ENCODE measurements at regions not wholly inside any gene's neighbourhood (a gene's known extent, or its start where the extent isn't known, plus 50 kb on each side); places are given as distances from the start of the nearest gene placed in this dataset.

DNA sequence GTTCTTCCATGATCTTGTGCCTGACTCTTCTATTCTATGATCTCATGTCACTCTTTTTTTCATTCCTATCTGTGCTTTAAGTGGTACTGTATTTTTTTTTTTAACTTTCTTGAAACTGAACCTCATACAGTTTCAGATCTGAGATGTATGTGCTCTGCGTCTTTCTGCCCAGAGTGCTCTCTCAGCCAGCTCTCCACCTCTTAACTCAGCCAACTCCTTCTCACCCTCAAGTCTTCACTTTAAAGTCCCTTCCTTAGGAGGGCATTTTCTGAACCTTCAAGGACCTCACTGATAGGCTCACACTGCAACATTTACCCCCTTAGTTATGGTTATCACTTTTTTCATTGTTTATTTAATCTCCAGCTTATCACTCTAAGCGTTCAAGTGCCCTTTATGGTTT, 158.7 kb downstream of the IRS2 start:
- DNase-seq = peak; percentile 8 to 13
- FAIRE-seq = no peak
- Histone ChIP-seq H3K4me1 (ENCODE audit: control insufficient read depth in 3 of 3, insufficient read depth in 2 of 3, low read depth in 1 of 3, low read length in 2 of 3) (peaks cover 0 to 1% (median 0%) of the 10 kb centered on the region in 3 donors), H3K36me3 (ENCODE audit: control insufficient read depth in 3 of 3, insufficient read depth in 2 of 3, low read depth in 1 of 3, low read length in 3 of 3) (no peaks in the 10 kb centered on the region), H3K9me3 (ENCODE audit: control insufficient read depth in 2 of 2, insufficient read depth in 1 of 2, low read depth in 1 of 2, low read length in 1 of 2) (peaks cover 0 to 2% of the 10 kb centered on the region in 2 donors), H3K4me3 (ENCODE audit: low read depth in 1 of 3, low read length in 3 of 3) (no peak overlapping the region), H3K27ac (ENCODE audit: low read depth in 1 of 3, low read length in 2 of 3) (no peak overlapping the region), H3K27me3 (ENCODE audit: control insufficient read depth in 3 of 3, insufficient read depth in 3 of 3, low read length in 3 of 3) (peaks cover 0 to 4% (median 0%) of the 10 kb centered on the region in 3 donors)
- 24 to 48% (median 34%) methylated on average over 2 of the region's 2 CpGs for WGBS, 3 donors

DNA sequence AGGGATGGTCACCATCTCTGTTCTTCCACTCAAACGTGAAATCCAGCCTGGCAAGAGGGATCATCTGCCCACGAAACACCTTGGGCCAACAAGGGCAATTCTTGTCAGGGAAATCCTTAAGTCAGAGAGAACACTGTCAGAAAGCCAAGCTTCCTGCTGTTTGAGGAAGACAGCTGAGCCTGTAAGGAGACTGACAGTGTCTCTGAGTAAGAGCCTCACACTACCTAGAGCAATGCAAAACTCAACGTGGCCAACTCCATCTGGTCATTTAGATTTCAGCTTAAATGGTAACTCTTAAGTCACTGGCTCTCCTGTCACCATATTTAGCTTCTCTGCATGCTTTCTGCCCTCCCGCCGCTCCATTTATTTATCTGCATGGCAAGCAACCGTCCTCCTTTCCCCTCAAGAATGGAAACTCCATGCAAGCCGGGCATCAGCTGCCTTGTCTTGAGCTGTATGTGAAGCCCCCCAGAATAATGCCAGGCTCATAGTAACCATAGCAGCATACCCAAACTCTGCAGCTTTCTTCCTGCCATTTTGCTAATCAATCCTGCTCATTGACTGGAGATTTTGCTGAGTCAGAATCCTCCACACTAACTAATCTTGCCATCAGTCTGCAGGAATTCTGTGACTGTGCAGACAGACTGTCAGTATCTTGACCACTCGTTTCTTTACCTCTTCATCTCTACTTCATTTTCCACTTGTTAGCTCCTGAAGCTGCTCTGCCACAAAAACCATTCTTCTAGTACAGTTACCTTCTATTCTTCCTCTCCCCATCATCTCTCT, 159.8 kb downstream of the IRS2 start:
- DNase-seq = no peak
- Histone ChIP-seq H3K9me3 (ENCODE audit: control insufficient read depth in 2 of 2, insufficient read depth in 1 of 2, low read depth in 1 of 2, low read length in 1 of 2) (no peaks in the 10 kb centered on the region), H3K4me3 (ENCODE audit: low read depth in 1 of 3, low read length in 3 of 3) (no peak overlapping the region), H3K27ac (ENCODE audit: low read depth in 1 of 3, low read length in 2 of 3) (no peak overlapping the region), H3K36me3 (ENCODE audit: control insufficient read depth in 3 of 3, insufficient read depth in 2 of 3, low read depth in 1 of 3, low read length in 3 of 3) (no peaks in the 10 kb centered on the region), H3K4me1 (ENCODE audit: control insufficient read depth in 3 of 3, insufficient read depth in 2 of 3, low read depth in 1 of 3, low read length in 2 of 3) (peaks cover 0 to 1% (median 0%) of the 10 kb centered on the region in 3 donors), H3K27me3 (ENCODE audit: control insufficient read depth in 3 of 3, insufficient read depth in 3 of 3, low read length in 3 of 3) (peaks cover 0 to 4% (median 0%) of the 10 kb centered on the region in 3 donors)
- 72 to 78% (median 75%) methylated on average over 8 of the region's 8 CpGs for WGBS, 3 donors
- FAIRE-seq = no peak

DNA sequence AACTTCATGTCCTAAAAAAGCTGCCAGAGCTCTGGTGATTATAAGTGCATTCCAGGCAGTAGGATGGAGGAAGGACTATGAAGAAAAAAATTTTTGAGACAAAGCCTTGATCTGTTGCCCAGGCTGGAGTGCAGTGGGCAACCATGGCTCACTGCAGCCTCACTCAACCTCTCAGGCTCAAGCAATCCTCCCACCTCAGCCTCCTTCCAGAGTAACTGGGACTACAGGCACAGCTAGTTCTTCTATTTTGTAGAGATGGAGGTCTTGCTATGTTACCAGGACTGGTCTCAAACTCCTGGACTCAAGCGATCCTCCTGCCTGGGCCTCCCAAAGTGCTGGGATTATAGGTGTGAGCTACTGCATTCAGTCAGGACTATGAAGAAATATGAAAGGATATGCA, 161.2 kb downstream of the IRS2 start:
- Histone ChIP-seq H3K4me1 (ENCODE audit: control insufficient read depth in 3 of 3, insufficient read depth in 2 of 3, low read depth in 1 of 3, low read length in 2 of 3) (peaks cover 0 to 1% (median 0%) of the 10 kb centered on the region in 3 donors), H3K9me3 (ENCODE audit: control insufficient read depth in 2 of 2, insufficient read depth in 1 of 2, low read depth in 1 of 2, low read length in 1 of 2) (no peaks in the 10 kb centered on the region), H3K27ac (ENCODE audit: low read depth in 1 of 3, low read length in 2 of 3) (no peak overlapping the region), H3K36me3 (ENCODE audit: control insufficient read depth in 3 of 3, insufficient read depth in 2 of 3, low read depth in 1 of 3, low read length in 3 of 3) (no peaks in the 10 kb centered on the region), H3K4me3 (ENCODE audit: low read depth in 1 of 3, low read length in 3 of 3) (no peak overlapping the region), H3K27me3 (ENCODE audit: control insufficient read depth in 3 of 3, insufficient read depth in 3 of 3, low read length in 3 of 3) (peaks cover 0 to 4% (median 0%) of the 10 kb centered on the region in 3 donors)
- no peak for FAIRE-seq
- 39 to 96% (median 96%) methylated on average over 1 of the region's 1 CpG for WGBS, 3 donors
- no peak for DNase-seq

DNA sequence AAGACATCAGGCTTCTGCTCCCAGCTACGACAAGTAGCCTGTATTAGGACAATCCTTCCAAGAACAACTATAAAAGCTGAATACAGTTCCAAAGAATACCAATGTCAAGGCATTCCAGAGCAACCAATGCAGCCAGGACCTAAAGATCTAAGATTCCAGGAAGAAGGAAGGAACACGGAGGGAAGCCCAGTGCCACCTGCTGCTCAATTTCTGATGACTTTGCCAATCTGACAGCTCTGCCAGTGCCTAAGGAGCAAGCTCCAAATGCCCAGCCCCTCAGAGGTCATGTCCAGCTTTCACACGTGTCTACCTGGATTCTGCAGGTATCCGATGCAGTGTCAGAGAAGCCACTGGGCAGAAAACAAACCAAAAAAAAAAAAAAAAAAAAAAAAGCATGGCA, 164.4 kb downstream of the IRS2 start:
- H3K27me3 ChIP-seq (ENCODE audit: control insufficient read depth in 3 of 3, insufficient read depth in 3 of 3, low read length in 3 of 3) = peaks cover 0 to 4% (median 0%) of the 10 kb centered on the region in 3 donors
- FAIRE-seq = no peak
- 60 to 79% (median 62%) methylated on average over 4 of the region's 4 CpGs for WGBS, 3 donors

DNA sequence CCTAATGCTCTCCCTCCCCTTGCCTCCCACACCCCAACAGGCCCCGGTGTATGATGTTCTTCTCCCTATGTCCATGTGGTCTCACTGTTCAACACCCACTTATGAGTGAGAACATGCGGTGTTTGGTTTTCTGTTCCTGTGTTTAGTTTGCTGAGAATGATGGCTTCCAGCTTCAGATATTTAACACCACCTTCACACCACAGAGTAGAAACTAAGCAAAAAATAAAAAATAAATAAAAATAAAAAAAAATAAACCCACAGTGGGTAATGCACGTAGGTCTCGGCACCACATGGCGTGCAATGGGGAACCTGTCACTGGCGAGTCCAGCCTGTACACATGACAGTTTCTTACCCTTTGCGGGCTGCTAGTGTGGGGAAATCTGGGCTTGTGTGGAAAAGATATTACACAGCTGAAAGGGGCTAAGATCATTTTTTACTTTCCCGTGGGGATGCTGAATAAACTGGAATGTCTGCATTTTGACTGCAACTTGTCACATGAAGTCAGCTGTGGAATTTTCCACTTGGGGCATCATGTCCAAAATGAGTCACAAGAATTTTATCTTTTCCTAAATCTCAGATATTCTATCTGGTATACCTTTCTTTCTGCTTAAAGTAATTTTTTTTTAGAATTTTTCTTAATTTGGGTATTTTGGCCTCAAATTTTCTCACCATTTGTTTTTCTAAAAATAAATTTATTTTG, 170.5 kb downstream of the IRS2 start:
- 82 to 93% (median 86%) methylated on average over 8 of the region's 8 CpGs for WGBS, 3 donors
- H3K27ac ChIP-seq (ENCODE audit: low read depth in 1 of 3, low read length in 2 of 3) = no peak overlapping the region
- H3K27me3 ChIP-seq (ENCODE audit: control insufficient read depth in 3 of 3, insufficient read depth in 3 of 3, low read length in 3 of 3) = no peaks in the 10 kb centered on the region
- no peak for FAIRE-seq
- no peak overlapping the region for H3K4me3 ChIP-seq (ENCODE audit: low read depth in 1 of 3, low read length in 3 of 3)
- DNase-seq = no peak
- H3K9me3 ChIP-seq (ENCODE audit: control insufficient read depth in 2 of 2, insufficient read depth in 1 of 2, low read depth in 1 of 2, low read length in 1 of 2) = no peaks in the 10 kb centered on the region
- no peaks in the 10 kb centered on the region for H3K36me3 ChIP-seq (ENCODE audit: control insufficient read depth in 3 of 3, insufficient read depth in 2 of 3, low read depth in 1 of 3, low read length in 3 of 3)
- no peaks in the 10 kb centered on the region for H3K4me1 ChIP-seq (ENCODE audit: control insufficient read depth in 3 of 3, insufficient read depth in 2 of 3, low read depth in 1 of 3, low read length in 2 of 3)

More for the DNA sequence above, 164.4 kb downstream of the IRS2 start:
- DNase-seq = peak in 1 of 2 donors; percentile 16
- Histone ChIP-seq H3K4me3 (ENCODE audit: low read depth in 1 of 3, low read length in 3 of 3) (no peak overlapping the region), H3K4me1 (ENCODE audit: control insufficient read depth in 3 of 3, insufficient read depth in 2 of 3, low read depth in 1 of 3, low read length in 2 of 3) (no peaks in the 10 kb centered on the region), H3K9me3 (ENCODE audit: control insufficient read depth in 2 of 2, insufficient read depth in 1 of 2, low read depth in 1 of 2, low read length in 1 of 2) (no peaks in the 10 kb centered on the region), H3K27ac (ENCODE audit: low read depth in 1 of 3, low read length in 2 of 3) (no peak overlapping the region), H3K36me3 (ENCODE audit: control insufficient read depth in 3 of 3, insufficient read depth in 2 of 3, low read depth in 1 of 3, low read length in 3 of 3) (no peaks in the 10 kb centered on the region)

DNA sequence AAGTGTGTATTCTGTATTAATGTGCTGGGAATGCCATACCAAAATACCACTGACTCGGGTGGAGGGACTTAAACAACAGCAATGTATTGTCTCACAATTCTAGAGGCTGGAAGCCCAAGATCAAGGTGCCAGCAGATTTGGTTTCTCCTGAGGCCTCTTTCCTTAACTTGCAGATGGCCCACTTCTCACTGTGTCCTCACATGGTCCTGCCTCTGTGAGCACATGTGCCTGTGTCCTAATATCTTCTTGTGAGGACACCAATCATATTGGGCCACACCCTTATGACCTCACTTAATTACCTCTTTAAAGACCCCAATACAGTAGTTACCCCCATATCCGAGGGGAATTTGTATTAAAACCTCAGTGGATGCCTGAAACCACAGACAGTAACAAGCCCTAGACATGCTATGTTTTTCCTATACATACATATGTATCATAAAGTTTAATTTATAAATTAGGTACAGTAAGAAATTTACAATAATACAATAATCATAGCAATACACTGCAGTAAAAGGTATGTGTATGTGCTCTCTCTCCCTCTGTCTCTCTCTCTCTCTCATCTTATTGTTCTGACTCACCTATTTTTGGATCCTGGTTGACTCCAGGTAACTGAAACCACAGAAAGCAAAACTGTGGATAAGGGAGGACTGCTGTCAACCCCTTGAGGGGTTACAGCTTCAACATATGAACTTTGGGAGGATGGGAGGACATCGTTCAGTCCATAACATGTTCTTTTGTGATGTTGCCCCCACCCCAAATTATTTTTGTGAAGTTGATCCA, 174.3 kb downstream of the IRS2 start:
- no peak for FAIRE-seq
- 72 to 91% (median 73%) methylated on average over 3 of the region's 3 CpGs for WGBS, 3 donors
- Histone ChIP-seq H3K27me3 (ENCODE audit: control insufficient read depth in 3 of 3, insufficient read depth in 3 of 3, low read length in 3 of 3) (no peaks in the 10 kb centered on the region), H3K36me3 (ENCODE audit: control insufficient read depth in 3 of 3, insufficient read depth in 2 of 3, low read depth in 1 of 3, low read length in 3 of 3) (no peaks in the 10 kb centered on the region), H3K4me1 (ENCODE audit: control insufficient read depth in 3 of 3, insufficient read depth in 2 of 3, low read depth in 1 of 3, low read length in 2 of 3) (no peaks in the 10 kb centered on the region), H3K4me3 (ENCODE audit: low read depth in 1 of 3, low read length in 3 of 3) (no peak overlapping the region), H3K9me3 (ENCODE audit: control insufficient read depth in 2 of 2, insufficient read depth in 1 of 2, low read depth in 1 of 2, low read length in 1 of 2) (no peaks in the 10 kb centered on the region), H3K27ac (ENCODE audit: low read depth in 1 of 3, low read length in 2 of 3) (no peak overlapping the region)
- no peak for DNase-seq

DNA sequence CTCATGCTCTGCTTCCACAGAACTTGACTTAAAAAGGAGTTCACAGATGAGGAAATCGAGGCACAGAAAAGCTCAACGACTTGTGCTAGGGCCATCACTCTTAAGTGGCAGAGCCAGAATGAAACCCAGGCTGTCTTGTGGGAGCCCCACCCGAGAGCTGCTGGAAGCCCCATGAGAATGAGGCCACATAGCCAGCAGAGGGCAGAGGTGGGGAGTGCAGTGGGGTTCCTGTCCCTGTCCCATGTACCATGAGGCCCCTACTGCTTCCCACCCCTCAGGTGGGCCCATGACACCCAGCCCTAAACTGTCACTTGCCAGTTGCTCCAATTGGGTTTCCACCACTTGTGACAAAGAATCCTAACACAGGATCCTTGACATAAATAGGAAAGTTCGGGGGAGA, 175.9 kb downstream of the IRS2 start:
- Histone ChIP-seq H3K27ac (ENCODE audit: low read depth in 1 of 3, low read length in 2 of 3) (no peak overlapping the region), H3K9me3 (ENCODE audit: control insufficient read depth in 2 of 2, insufficient read depth in 1 of 2, low read depth in 1 of 2, low read length in 1 of 2) (no peaks in the 10 kb centered on the region), H3K27me3 (ENCODE audit: control insufficient read depth in 3 of 3, insufficient read depth in 3 of 3, low read length in 3 of 3) (no peaks in the 10 kb centered on the region), H3K36me3 (ENCODE audit: control insufficient read depth in 3 of 3, insufficient read depth in 2 of 3, low read depth in 1 of 3, low read length in 3 of 3) (no peaks in the 10 kb centered on the region), H3K4me3 (ENCODE audit: low read depth in 1 of 3, low read length in 3 of 3) (no peak overlapping the region), H3K4me1 (ENCODE audit: control insufficient read depth in 3 of 3, insufficient read depth in 2 of 3, low read depth in 1 of 3, low read length in 2 of 3) (peaks cover 0 to 3% (median 0%) of the 10 kb centered on the region in 3 donors)
- 46 to 58% (median 50%) methylated on average over 4 of the region's 4 CpGs for WGBS, 3 donors
- DNase-seq (peak; percentile 44 to 50), FAIRE-seq (no peak)

DNA sequence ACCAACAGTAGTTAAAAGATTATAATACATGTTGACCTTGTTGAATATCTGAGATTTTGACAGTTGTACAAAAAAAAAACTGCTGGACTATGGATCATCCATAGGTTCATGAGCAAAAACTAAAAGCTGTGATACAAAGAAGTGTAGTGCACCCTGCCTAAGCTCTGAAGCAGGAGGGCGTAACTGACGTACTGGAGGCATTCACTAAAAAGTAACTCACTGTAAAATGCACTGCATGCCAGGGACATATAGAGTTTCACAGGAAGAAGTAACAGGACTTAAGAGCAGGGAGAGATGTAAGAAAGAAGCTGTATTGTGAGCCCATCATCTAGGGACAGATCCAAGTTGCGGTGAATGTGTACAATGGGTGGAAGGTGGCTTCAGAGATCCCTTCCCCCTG, 177.9 kb downstream of the IRS2 start:
- Histone ChIP-seq H3K36me3 (ENCODE audit: control insufficient read depth in 3 of 3, insufficient read depth in 2 of 3, low read depth in 1 of 3, low read length in 3 of 3) (no peaks in the 10 kb centered on the region), H3K4me1 (ENCODE audit: control insufficient read depth in 3 of 3, insufficient read depth in 2 of 3, low read depth in 1 of 3, low read length in 2 of 3) (peaks cover 0 to 3% (median 0%) of the 10 kb centered on the region in 3 donors), H3K4me3 (ENCODE audit: low read depth in 1 of 3, low read length in 3 of 3) (no peak overlapping the region), H3K9me3 (ENCODE audit: control insufficient read depth in 2 of 2, insufficient read depth in 1 of 2, low read depth in 1 of 2, low read length in 1 of 2) (no peaks in the 10 kb centered on the region), H3K27me3 (ENCODE audit: control insufficient read depth in 3 of 3, insufficient read depth in 3 of 3, low read length in 3 of 3) (no peaks in the 10 kb centered on the region), H3K27ac (ENCODE audit: low read depth in 1 of 3, low read length in 2 of 3) (no peak overlapping the region)
- DNase-seq (no peak), FAIRE-seq (no peak)
- 96 to 98% (median 96%) methylated on average over 3 of the region's 3 CpGs for WGBS, 3 donors

Measured in small intestine (tissue), 7 donors.